ENCODE measurements at regions not wholly inside any gene's neighbourhood (a gene's known extent, or its start where the extent isn't known, plus 50 kb on each side); places are given as distances from the start of the nearest gene placed in this dataset.

DNA sequence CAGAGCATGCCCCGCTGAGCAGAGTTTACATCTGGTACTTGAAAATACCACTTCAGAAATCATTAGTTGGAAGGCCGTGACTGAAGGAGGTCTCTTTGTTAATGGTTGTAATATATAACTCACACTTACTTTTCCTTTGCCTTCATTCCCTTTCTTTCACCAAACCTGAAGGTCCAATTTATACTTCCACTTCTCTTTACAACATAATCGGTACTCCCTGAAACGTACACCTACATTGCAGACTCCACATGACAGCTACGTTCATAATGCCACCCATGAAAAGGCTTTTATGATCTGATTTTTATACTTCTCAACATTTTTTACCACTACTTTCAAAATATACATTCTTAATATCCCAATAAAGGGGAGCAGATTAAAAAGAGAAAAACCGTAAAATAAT is 298.7 kb downstream of the C4orf33 start:
- WGBS (ENCODE audit: low lambda C conversion rate, missing lambda C conversion rate): 79% methylated on average over 6 of the region's 6 CpGs
- TF ChIP-seq, protein P1, sequence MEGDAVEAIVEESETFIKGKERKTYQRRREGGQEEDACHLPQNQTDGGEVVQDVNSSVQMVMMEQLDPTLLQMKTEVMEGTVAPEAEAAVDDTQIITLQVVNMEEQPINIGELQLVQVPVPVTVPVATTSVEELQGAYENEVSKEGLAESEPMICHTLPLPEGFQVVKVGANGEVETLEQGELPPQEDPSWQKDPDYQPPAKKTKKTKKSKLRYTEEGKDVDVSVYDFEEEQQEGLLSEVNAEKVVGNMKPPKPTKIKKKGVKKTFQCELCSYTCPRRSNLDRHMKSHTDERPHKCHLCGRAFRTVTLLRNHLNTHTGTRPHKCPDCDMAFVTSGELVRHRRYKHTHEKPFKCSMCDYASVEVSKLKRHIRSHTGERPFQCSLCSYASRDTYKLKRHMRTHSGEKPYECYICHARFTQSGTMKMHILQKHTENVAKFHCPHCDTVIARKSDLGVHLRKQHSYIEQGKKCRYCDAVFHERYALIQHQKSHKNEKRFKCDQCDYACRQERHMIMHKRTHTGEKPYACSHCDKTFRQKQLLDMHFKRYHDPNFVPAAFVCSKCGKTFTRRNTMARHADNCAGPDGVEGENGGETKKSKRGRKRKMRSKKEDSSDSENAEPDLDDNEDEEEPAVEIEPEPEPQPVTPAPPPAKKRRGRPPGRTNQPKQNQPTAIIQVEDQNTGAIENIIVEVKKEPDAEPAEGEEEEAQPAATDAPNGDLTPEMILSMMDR (IDR thresholded peaks at IDR 0.05; ENCODE audit: poor library complexity): no peak
- TF ChIP-seq EZH2 (IDR thresholded peaks at IDR 0.05; ENCODE audit: borderline replicate concordance) (no peak), EZH2phosphoT487 (IDR thresholded peaks at IDR 0.05; ENCODE audit: low read depth, severe bottlenecking, unreplicated experiment) (no peak)
- no peak overlapping the region for H3K4me2 ChIP-seq
- H3K79me2 ChIP-seq: no peaks in the 10 kb centered on the region
- no peaks in the 10 kb centered on the region for H3K9me3 ChIP-seq (ENCODE audit: low read depth)
- H3K27me3 ChIP-seq: no peaks in the 10 kb centered on the region
- DNase-seq (ENCODE audit: low spot score): no peak
- no peaks in the 10 kb centered on the region for H3K4me1 ChIP-seq (ENCODE audit: insufficient read depth)
- H2AFZ ChIP-seq: no peak overlapping the region
- no peak overlapping the region for H3K4me3 ChIP-seq
- no peaks in the 10 kb centered on the region for H4K20me1 ChIP-seq (ENCODE audit: insufficient read depth, poor library complexity, severe bottlenecking)
- H3K9me2 ChIP-seq (replicated peaks; ENCODE audit: insufficient read depth): no peaks in the 10 kb centered on the region
- H3K36me3 ChIP-seq (replicated peaks; ENCODE audit: insufficient read depth, low read depth): no peaks in the 10 kb centered on the region
- H3K27ac ChIP-seq: no peak overlapping the region

DNA sequence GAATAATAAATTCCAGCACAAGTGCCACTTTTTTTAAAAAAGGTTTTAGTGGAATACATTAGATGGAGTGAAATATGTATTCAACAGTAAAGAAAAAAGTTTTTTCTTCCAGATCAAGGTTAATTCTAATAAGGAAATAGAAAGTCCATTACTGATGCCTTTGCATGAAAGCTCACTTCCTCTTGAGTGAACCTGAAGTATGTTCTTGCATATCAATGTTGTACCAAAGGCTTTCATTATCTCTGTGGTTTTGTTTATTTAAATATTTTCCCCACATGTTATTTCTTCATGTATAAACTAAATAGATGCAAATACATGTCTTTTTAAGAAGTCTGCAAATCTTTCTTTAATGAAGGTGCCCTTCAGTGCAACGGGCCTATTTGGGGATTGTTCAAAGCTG is 307.9 kb downstream of the C4orf33 start:
- H3K4me2 ChIP-seq: no peak overlapping the region
- H3K9me3 ChIP-seq (ENCODE audit: low read depth): no peaks in the 10 kb centered on the region
- no peak overlapping the region for H3K27ac ChIP-seq
- H4K20me1 ChIP-seq (ENCODE audit: insufficient read depth, poor library complexity, severe bottlenecking): no peaks in the 10 kb centered on the region
- H3K36me3 ChIP-seq (replicated peaks; ENCODE audit: insufficient read depth, low read depth): no peaks in the 10 kb centered on the region
- no peaks in the 10 kb centered on the region for H3K27me3 ChIP-seq
- TF ChIP-seq, protein P1 (IDR thresholded peaks at IDR 0.05; ENCODE audit: poor library complexity): no peak
- TF ChIP-seq EZH2 (IDR thresholded peaks at IDR 0.05; ENCODE audit: borderline replicate concordance) (no peak), EZH2phosphoT487 (IDR thresholded peaks at IDR 0.05; ENCODE audit: low read depth, severe bottlenecking, unreplicated experiment) (no peak)
- H3K9me2 ChIP-seq (replicated peaks; ENCODE audit: insufficient read depth): no peaks in the 10 kb centered on the region
- H3K79me2 ChIP-seq: no peaks in the 10 kb centered on the region
- H2AFZ ChIP-seq: no peak overlapping the region
- DNase-seq (ENCODE audit: low spot score): no peak
- no peaks in the 10 kb centered on the region for H3K4me1 ChIP-seq (ENCODE audit: insufficient read depth)
- H3K4me3 ChIP-seq: no peak overlapping the region
- WGBS (ENCODE audit: low lambda C conversion rate, missing lambda C conversion rate): 95% methylated on average over 1 of the region's 1 CpG

DNA sequence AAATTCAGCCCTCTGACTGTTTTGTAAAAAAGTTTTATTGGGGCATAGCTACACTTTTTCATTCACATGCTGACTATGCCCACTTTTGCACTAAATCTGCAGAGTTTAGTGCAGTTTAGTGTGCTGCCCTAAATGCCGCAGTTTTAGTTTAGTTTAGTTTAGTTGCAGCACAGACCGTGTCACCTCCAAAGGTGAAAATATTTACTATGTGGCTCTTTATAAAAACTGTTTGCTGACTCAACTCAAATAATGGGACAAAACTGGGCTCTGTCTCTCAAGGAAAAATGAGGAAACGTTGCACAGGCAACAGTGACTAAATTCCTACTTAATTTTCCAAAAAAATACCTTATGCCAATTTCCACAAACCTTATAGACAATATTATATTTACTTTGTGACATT is 314.2 kb downstream of the C4orf33 start:
- no peaks in the 10 kb centered on the region for H3K79me2 ChIP-seq
- no peak for DNase-seq (ENCODE audit: low spot score)
- no peaks in the 10 kb centered on the region for H3K36me3 ChIP-seq (replicated peaks; ENCODE audit: insufficient read depth, low read depth)
- no peaks in the 10 kb centered on the region for H3K9me2 ChIP-seq (replicated peaks; ENCODE audit: insufficient read depth)
- H3K4me2 ChIP-seq: no peak overlapping the region
- no peaks in the 10 kb centered on the region for H3K27me3 ChIP-seq
- H3K4me1 ChIP-seq (ENCODE audit: insufficient read depth): no peaks in the 10 kb centered on the region
- no peak overlapping the region for H3K4me3 ChIP-seq
- H4K20me1 ChIP-seq (ENCODE audit: insufficient read depth, poor library complexity, severe bottlenecking): no peaks in the 10 kb centered on the region
- no peaks in the 10 kb centered on the region for H3K9me3 ChIP-seq (ENCODE audit: low read depth)
- TF ChIP-seq, protein P1 (IDR thresholded peaks at IDR 0.05; ENCODE audit: poor library complexity): no peak
- no peak for TF ChIP-seq EZH2 (IDR thresholded peaks at IDR 0.05; ENCODE audit: borderline replicate concordance)
- no peak for TF ChIP-seq EZH2phosphoT487 (IDR thresholded peaks at IDR 0.05; ENCODE audit: low read depth, severe bottlenecking, unreplicated experiment)
- no peak overlapping the region for H3K27ac ChIP-seq
- H2AFZ ChIP-seq: no peak overlapping the region
- WGBS (ENCODE audit: low lambda C conversion rate, missing lambda C conversion rate): 76% methylated on average over 3 of the region's 3 CpGs

DNA sequence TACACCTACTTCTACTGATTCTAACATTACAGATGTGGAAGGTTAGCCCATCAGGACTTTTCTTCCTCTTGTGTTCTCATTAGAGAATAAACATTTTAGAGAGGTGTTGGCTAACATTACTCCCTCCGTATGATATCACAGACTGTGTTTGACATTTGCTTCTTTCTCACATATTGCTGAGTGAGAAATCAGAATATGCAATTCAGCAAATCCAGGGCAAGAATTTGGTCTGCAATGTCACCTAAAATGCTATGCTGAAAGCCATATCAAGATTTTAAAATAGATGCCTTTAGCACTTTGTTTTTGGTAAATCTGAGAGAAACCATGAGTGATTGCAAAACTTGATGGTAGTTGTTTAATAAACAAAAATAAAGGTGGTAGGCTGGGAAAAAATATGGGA is 319.1 kb downstream of the C4orf33 start:
- no peak overlapping the region for H2AFZ ChIP-seq
- no peak overlapping the region for H3K4me3 ChIP-seq
- H3K9me3 ChIP-seq (ENCODE audit: low read depth): no peaks in the 10 kb centered on the region
- no peaks in the 10 kb centered on the region for H4K20me1 ChIP-seq (ENCODE audit: insufficient read depth, poor library complexity, severe bottlenecking)
- no peaks in the 10 kb centered on the region for H3K36me3 ChIP-seq (replicated peaks; ENCODE audit: insufficient read depth, low read depth)
- 89% methylated on average over 1 of the region's 1 CpG for WGBS (ENCODE audit: low lambda C conversion rate, missing lambda C conversion rate)
- DNase-seq (ENCODE audit: low spot score): no peak
- no peaks in the 10 kb centered on the region for H3K9me2 ChIP-seq (replicated peaks; ENCODE audit: insufficient read depth)
- H3K79me2 ChIP-seq: no peaks in the 10 kb centered on the region
- H3K4me1 ChIP-seq (ENCODE audit: insufficient read depth): no peaks in the 10 kb centered on the region
- H3K4me2 ChIP-seq: no peak overlapping the region
- no peak overlapping the region for H3K27ac ChIP-seq
- H3K27me3 ChIP-seq: no peaks in the 10 kb centered on the region
- TF ChIP-seq, protein P1 (IDR thresholded peaks at IDR 0.05; ENCODE audit: poor library complexity): no peak
- TF ChIP-seq EZH2phosphoT487 (IDR thresholded peaks at IDR 0.05; ENCODE audit: low read depth, severe bottlenecking, unreplicated experiment) (no peak), EZH2 (IDR thresholded peaks at IDR 0.05; ENCODE audit: borderline replicate concordance) (no peak)

All from hepatocyte (in vitro differentiated cells).